Right atrium auricular region (tissue), 2 donors: ENCODE measurements at regions not wholly inside any gene's neighbourhood (a gene's known extent, or its start where the extent isn't known, plus 50 kb on each side); places are given as distances from the start of the nearest gene placed in this dataset.

Source experiments
- DNase-seq: peaks from one replicate; pipeline ENCODE4 v3.0.0-alpha.2; 2019; ENCODE audit warnings: low spot score
- H3K27ac ChIP-seq, 2 donors: fragments of 200-600 bp; sonication (generic); 1 replicate in 1 of 2; 2 replicates in 1 of 2; pipeline ENCODE4 v1.5.1; 2016 to 2019
- H3K27me3 ChIP-seq, 2 donors: fragments of 200-600 bp; sonication (generic); one replicate each; pipeline versions ENCODE4 v1.5.1 to v1.6.0; 2017 to 2019
- H3K36me3 ChIP-seq: fragments of 200-600 bp; sonication (generic); one replicate; pipeline ENCODE4 v1.5.1; 2016
- H3K4me1 ChIP-seq, 2 donors: fragments of 200-600 bp; sonication (generic); one replicate each; pipeline versions ENCODE4 v1.5.1 to v1.6.0; 2017 to 2019
- H3K4me3 ChIP-seq, 2 donors: fragments of 200-600 bp; sonication (generic); 1 replicate in 1 of 2; 2 replicates in 1 of 2; pipeline ENCODE4 v1.5.1; 2017 to 2019; ENCODE audit warnings: mild to moderate bottlenecking in 1 of 2, moderate library complexity in 1 of 2
- H3K9me3 ChIP-seq, 2 donors: fragments of 200-600 bp; sonication (generic); one replicate each; pipeline ENCODE4 v1.5.1; 2019
- CTCF ChIP-seq, 2 donors: fragments of 200-600 bp; sonication (generic); IDR thresholded peaks; one replicate each; pipeline ENCODE4 v1.5.1; 2019; ENCODE audit warnings: antibody characterized with exemption in 2 of 2

- no peaks in the 10 kb centered on the region for H3K4me1 ChIP-seq
- no peak overlapping the region for H3K27ac ChIP-seq
- no peak for TF ChIP-seq CTCF (IDR thresholded peaks at IDR 0.05)
- no peaks in the 10 kb centered on the region for H3K9me3 ChIP-seq
- no peak overlapping the region for H3K4me3 ChIP-seq
- H3K27me3 ChIP-seq = no peaks in the 10 kb centered on the region
- no peak for DNase-seq
- H3K36me3 ChIP-seq = no peaks in the 10 kb centered on the region
Observed at GRCh38 chr12:124120739-124121138, 147.7 kb downstream of the ZNF664 start.

- no peaks in the 10 kb centered on the region for H3K36me3 ChIP-seq
- H3K27ac ChIP-seq = no peak overlapping the region
- H3K27me3 ChIP-seq = no peaks in the 10 kb centered on the region
- no peak overlapping the region for H3K4me3 ChIP-seq
- H3K9me3 ChIP-seq = no peaks in the 10 kb centered on the region
- H3K4me1 ChIP-seq = no peaks in the 10 kb centered on the region
- no peak for TF ChIP-seq CTCF (IDR thresholded peaks at IDR 0.05)
- DNase-seq = no peak
Observed at GRCh38 chr12:124122722-124123121, 149.7 kb downstream of the ZNF664 start.

GRCh38 chr12:124123296-124124000 is 150.4 kb downstream of the ZNF664 start:
- H3K27ac ChIP-seq = no peak overlapping the region
- no peak for TF ChIP-seq CTCF (IDR thresholded peaks at IDR 0.05)
- no peaks in the 10 kb centered on the region for H3K27me3 ChIP-seq
- no peaks in the 10 kb centered on the region for H3K4me1 ChIP-seq
- no peak overlapping the region for H3K4me3 ChIP-seq
- H3K36me3 ChIP-seq = no peaks in the 10 kb centered on the region
- H3K9me3 ChIP-seq = no peaks in the 10 kb centered on the region
- no peak for DNase-seq

- Histone ChIP-seq H3K36me3 (no peaks in the 10 kb centered on the region), H3K27me3 (no peaks in the 10 kb centered on the region), H3K4me3 (no peak overlapping the region), H3K9me3 (no peaks in the 10 kb centered on the region), H3K4me1 (no peaks in the 10 kb centered on the region), H3K27ac (no peak overlapping the region)
- TF ChIP-seq CTCF (IDR thresholded peaks at IDR 0.05) = no peak
- DNase-seq = no peak
Observed at GRCh38 chr12:124125203-124125871, 152.3 kb downstream of the ZNF664 start.

GRCh38 chr12:124126950-124127655 is 154.1 kb downstream of the ZNF664 start:
- no peak for TF ChIP-seq CTCF (IDR thresholded peaks at IDR 0.05)
- H3K36me3 ChIP-seq = no peaks in the 10 kb centered on the region
- no peak overlapping the region for H3K4me3 ChIP-seq
- no peak overlapping the region for H3K27ac ChIP-seq
- DNase-seq = no peak
- no peaks in the 10 kb centered on the region for H3K9me3 ChIP-seq
- H3K4me1 ChIP-seq = no peaks in the 10 kb centered on the region
- H3K27me3 ChIP-seq = no peaks in the 10 kb centered on the region
